Dendritic cell treated with granulocyte-macrophage colony-stimulating factor and Interleukin-4, amounts not matched to agents 40 ng/mL and 50 ng/mL, for 4 days (primary cell): ENCODE measurements at regions not wholly inside any gene's neighbourhood (a gene's known extent, or its start where the extent isn't known, plus 50 kb on each side); places are given as distances from the start of the nearest gene placed in this dataset.

Experiments
- H3K27ac Mint-ChIP-seq: one replicate; pipeline ENCODE4 v1.8.0; 2022; ENCODE audit warnings: mild to moderate bottlenecking, mixed read lengths
- H3K27me3 Mint-ChIP-seq: one replicate; pipeline ENCODE4 v1.8.0; 2022; ENCODE audit warnings: mild to moderate bottlenecking, mixed read lengths
- H3K36me3 Mint-ChIP-seq: one replicate; pipeline ENCODE4 v1.8.0; 2022; ENCODE audit warnings: low read depth, mixed read lengths
- H3K4me1 Mint-ChIP-seq: one replicate; pipeline ENCODE4 v1.8.0; 2022; ENCODE audit warnings: low read depth, mixed read lengths
- H3K4me3 Mint-ChIP-seq: one replicate; pipeline ENCODE4 v1.8.0; 2022; ENCODE audit warnings: mild to moderate bottlenecking, moderate library complexity, mixed read lengths
- H3K9me3 Mint-ChIP-seq: one replicate; pipeline ENCODE4 v1.8.0; 2022; ENCODE audit warnings: mixed read lengths
- intact Hi-C: fragments of 100-400 bp; cut with micrococcal nuclease; formaldehyde crosslinking; loops from one replicate; pipeline ENCODE4 v1.15.0; 2022

- no peak overlapping the region for H3K27ac Mint-ChIP-seq
- H3K27me3 Mint-ChIP-seq, result peaks cover 13% of the 10 kb centered on the region
- no peak overlapping the region for H3K4me3 Mint-ChIP-seq
Measured at GRCh38 chr6:129936329-129937165, 75.4 kb upstream of the TMEM244 start.

DNA sequence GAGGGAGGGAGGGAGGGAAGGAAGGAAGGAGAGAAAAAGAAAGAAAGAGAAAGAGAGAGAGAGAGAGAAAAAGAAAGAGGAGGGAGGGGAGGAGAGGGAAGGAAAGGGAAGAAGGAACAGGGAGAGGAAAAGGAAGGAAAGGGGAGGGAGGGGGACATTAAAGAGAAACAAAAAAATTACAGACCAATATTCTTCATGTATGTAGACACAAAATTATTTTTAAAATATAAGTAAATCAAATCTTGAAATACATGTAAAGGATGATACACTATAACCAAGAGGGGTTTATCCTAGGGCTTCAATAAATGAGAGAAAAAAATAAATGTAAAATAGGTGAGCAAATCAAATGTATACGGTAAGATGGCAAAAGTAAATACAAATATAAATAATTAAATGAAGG lies 71.2 kb upstream of the TMEM244 start:
- H3K36me3 Mint-ChIP-seq, result no peaks in the 10 kb centered on the region
- no peak overlapping the region for H3K27ac Mint-ChIP-seq
- intact Hi-C loops, result loop anchor here (10.0 kb wide), 1 partner anchor 428 kb away; no protein-coding TSS in a partner anchor
- H3K27me3 Mint-ChIP-seq, result no peaks in the 10 kb centered on the region
- H3K4me1 Mint-ChIP-seq, result no peaks in the 10 kb centered on the region
- no peak overlapping the region for H3K4me3 Mint-ChIP-seq
- no peaks in the 10 kb centered on the region for H3K9me3 Mint-ChIP-seq

More at GRCh38 chr6:129936329-129937165, 75.4 kb upstream of the TMEM244 start:
- Mint-ChIP-seq H3K36me3 (no peaks in the 10 kb centered on the region), H3K4me1 (no peaks in the 10 kb centered on the region), H3K9me3 (no peaks in the 10 kb centered on the region)
- intact Hi-C loops, result loop anchor here (1.0 to 10.0 kb wide), 3 partner anchors 43 to 432 kb away; partner anchors contain the start of gene L3MBTL3

- H3K9me3 Mint-ChIP-seq, result no peaks in the 10 kb centered on the region
- intact Hi-C loops, result no loop called here
- H3K4me1 Mint-ChIP-seq, result no peaks in the 10 kb centered on the region
- H3K27me3 Mint-ChIP-seq, result no peaks in the 10 kb centered on the region
- no peak overlapping the region for H3K27ac Mint-ChIP-seq
- no peak overlapping the region for H3K4me3 Mint-ChIP-seq
- no peaks in the 10 kb centered on the region for H3K36me3 Mint-ChIP-seq
Measured at GRCh38 chr6:129929433-129929832, 68.3 kb upstream of the TMEM244 start.

GRCh38 chr6:129923530-129924250 lies 62.6 kb upstream of the TMEM244 start:
- no peaks in the 10 kb centered on the region for H3K36me3 Mint-ChIP-seq
- no peak overlapping the region for H3K27ac Mint-ChIP-seq
- no peaks in the 10 kb centered on the region for H3K27me3 Mint-ChIP-seq
- intact Hi-C loops, result no loop called here
- H3K4me1 Mint-ChIP-seq, result peaks cover 9% of the 10 kb centered on the region
- H3K9me3 Mint-ChIP-seq, result no peaks in the 10 kb centered on the region
- H3K4me3 Mint-ChIP-seq, result no peak overlapping the region

DNA sequence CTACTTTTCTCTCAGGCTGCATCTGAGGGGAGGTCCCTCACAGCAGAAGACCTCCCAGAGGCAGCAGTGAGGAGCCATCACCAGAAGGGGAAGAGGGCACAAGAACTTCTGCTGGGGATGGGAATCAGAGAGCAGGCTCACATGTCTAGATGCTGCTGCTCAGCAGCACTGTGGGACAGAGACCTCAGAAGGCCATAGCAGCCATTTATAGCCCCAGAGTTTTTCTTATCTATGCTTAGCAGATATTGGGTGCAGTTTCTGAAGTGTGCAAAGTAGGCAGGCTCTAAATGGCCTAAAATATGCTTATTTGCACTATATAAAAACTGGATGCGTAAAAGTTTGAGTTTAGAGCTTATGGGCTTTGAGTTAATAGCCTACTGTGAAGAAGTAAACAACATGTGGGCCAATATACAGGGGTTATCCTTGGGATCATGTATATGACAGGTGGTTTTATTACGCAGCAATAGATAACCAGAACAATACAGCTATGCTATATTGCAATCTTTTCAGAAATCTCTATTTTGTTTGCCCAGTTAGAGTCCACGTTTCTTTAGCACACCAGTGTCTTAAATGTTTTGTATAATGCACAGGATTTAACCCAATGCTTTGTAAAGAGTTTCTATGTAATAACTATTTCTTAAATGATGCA lies 60.2 kb upstream of the TMEM244 start:
- intact Hi-C loops, result no loop called here
- H3K27me3 Mint-ChIP-seq, result no peaks in the 10 kb centered on the region

DNA sequence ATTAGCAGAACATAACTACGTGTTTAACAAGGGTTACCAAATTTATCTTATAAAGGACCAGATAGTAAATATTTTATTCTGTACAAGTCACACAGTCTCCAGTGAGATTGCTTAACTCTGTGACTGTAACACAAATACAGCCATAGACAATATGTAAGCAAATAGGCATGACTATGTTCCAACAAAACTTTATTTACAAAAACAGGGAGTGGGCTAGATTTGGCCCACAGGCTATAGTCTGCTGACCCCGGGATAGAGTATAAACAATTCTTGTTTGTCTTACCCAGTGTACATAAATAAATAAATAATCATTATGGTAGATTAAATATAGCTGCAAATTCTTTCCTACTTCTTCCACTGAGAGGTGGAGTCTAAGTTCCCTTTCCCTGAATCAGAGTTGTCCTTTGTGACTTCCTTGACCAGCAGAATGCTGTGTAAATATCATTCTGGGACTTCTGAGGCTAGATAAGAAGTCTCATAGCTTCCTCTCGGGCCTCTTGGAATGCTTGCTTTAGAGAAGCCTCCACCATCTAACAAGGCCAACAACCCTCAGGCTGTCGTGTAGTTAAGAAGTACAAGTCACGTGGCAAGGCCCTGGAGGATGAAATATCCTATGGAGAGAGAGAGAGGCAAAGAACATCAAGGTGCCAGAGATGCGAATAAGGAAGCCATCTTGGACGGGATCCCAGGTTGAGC lies 59.1 kb upstream of the TMEM244 start:
- H3K4me1 Mint-ChIP-seq, result peaks cover 9% of the 10 kb centered on the region
- intact Hi-C loops, result no loop called here
- H3K27me3 Mint-ChIP-seq, result no peaks in the 10 kb centered on the region
- no peak overlapping the region for H3K27ac Mint-ChIP-seq
- H3K4me3 Mint-ChIP-seq, result no peak overlapping the region
- H3K36me3 Mint-ChIP-seq, result no peaks in the 10 kb centered on the region
- H3K9me3 Mint-ChIP-seq, result no peaks in the 10 kb centered on the region

More for the DNA sequence above, 60.2 kb upstream of the TMEM244 start:
- H3K36me3 Mint-ChIP-seq, result no peaks in the 10 kb centered on the region
- H3K9me3 Mint-ChIP-seq, result no peaks in the 10 kb centered on the region
- peaks cover 9% of the 10 kb centered on the region for H3K4me1 Mint-ChIP-seq
- no peak overlapping the region for H3K27ac Mint-ChIP-seq
- H3K4me3 Mint-ChIP-seq, result no peak overlapping the region

GRCh38 chr6:129911732-129912131 lies 50.6 kb upstream of the TMEM244 start:
- Mint-ChIP-seq H3K27me3 (no peaks in the 10 kb centered on the region), H3K4me1 (peaks cover 7% of the 10 kb centered on the region), H3K4me3 (no peak overlapping the region), H3K9me3 (no peaks in the 10 kb centered on the region), H3K36me3 (no peaks in the 10 kb centered on the region), H3K27ac (no peak overlapping the region)
- intact Hi-C loops, result no loop called here
